ENCODE measurements at regions not wholly inside any gene's neighbourhood (a gene's known extent, or its start where the extent isn't known, plus 50 kb on each side); places are given as distances from the start of the nearest gene placed in this dataset.

DNA sequence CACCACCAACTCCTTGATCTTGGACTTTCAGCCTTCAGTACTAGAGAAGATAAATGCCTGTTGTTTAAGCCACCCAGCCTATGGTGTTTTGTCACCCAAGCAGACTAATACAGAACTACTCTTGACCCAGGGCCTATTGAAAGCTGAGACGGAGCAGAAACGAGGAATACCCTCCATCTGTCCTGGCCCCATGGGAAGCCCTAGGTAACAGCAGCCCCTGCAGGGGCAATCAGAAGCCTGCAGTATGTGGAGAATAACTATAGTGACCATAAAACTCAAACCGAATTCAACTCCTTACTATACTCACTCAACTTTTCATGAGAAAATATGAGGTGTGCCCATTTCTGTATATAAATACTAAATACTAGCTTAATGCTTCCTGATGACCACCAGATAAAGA lies 307.4 kb downstream of the NUAK1 start:
- intact Hi-C loops (cut with micrococcal nuclease) = no loop called here
- Histone ChIP-seq H2AFZ (ENCODE audit: insufficient read depth, low read depth, low read length, poor library complexity, severe bottlenecking) (no peak overlapping the region), H4K20me1 (ENCODE audit: insufficient read depth, low read length) (no peaks in the 10 kb centered on the region), H3K79me2 (ENCODE audit: insufficient read depth, low read length) (no peaks in the 10 kb centered on the region), H3K4me3 (replicated peaks in 1 of 3; ENCODE audit: low read depth in 2 of 3, low read length in 3 of 3) (no peak overlapping the region), H3K4me2 (replicated peaks; ENCODE audit: extremely low read depth, low read length, poor library complexity, severe bottlenecking) (no peak overlapping the region), H3K4me1 (ENCODE audit: control insufficient read depth in 1 of 2, insufficient read depth in 2 of 2, low read length in 2 of 2) (peaks cover 14 to 18% of the 10 kb centered on the region in 2 donors), H3K9me3 (replicated peaks in 1 of 2; ENCODE audit: control insufficient read depth in 1 of 2, insufficient read depth in 1 of 2, low read length in 2 of 2) (no peaks in the 10 kb centered on the region), H3K27ac (ENCODE audit: low read depth in 1 of 2, low read length in 2 of 2) (no peak overlapping the region), H3K9ac (ENCODE audit: insufficient read depth, low read length, poor library complexity, severe bottlenecking) (no peak overlapping the region), H3K27me3 (ENCODE audit: control insufficient read depth in 2 of 2, insufficient read depth in 2 of 2, low read length in 2 of 2) (no peaks in the 10 kb centered on the region), H3K36me3 (replicated peaks in 1 of 2; ENCODE audit: control insufficient read depth in 1 of 2, insufficient read depth in 2 of 2, low read length in 2 of 2) (no peaks in the 10 kb centered on the region)
- Mint-ChIP-seq H3K27me3 (ENCODE audit: low read depth in 3 of 3) (peaks cover 0 to 5% (median 0%) of the 10 kb centered on the region in 3 donors), H3K4me1 (peaks cover 21% of the 10 kb centered on the region), H3K9me3 (peaks cover 0 to 8% (median 3%) of the 10 kb centered on the region in 7 donors), H3K4me3 (no peak overlapping the region), H3K36me3 (peaks cover 0 to 1% of the 10 kb centered on the region in 2 donors), H3K27ac (no peak overlapping the region)
- DNase-seq = no peak
- WGBS (ENCODE audit: insufficient coverage) = no CpG with 5 or more reads among the region's 3 CpGs
- TF ChIP-seq CTCF (IDR thresholded peaks at IDR 0.05) = no peak

- H3K4me1 ChIP-seq (ENCODE audit: control insufficient read depth in 1 of 2, insufficient read depth in 2 of 2, low read length in 2 of 2) = peaks cover 14 to 20% of the 10 kb centered on the region in 2 donors
- no peak for TF ChIP-seq CTCF (IDR thresholded peaks at IDR 0.05)
- no peak overlapping the region for H2AFZ ChIP-seq (ENCODE audit: insufficient read depth, low read depth, low read length, poor library complexity, severe bottlenecking)
- H3K4me3 ChIP-seq (replicated peaks in 1 of 3; ENCODE audit: low read depth in 2 of 3, low read length in 3 of 3) = no peak overlapping the region
- H3K36me3 ChIP-seq (replicated peaks in 1 of 2; ENCODE audit: control insufficient read depth in 1 of 2, insufficient read depth in 2 of 2, low read length in 2 of 2) = no peaks in the 10 kb centered on the region
- intact Hi-C loops (cut with micrococcal nuclease) = no loop called here
- no peak overlapping the region for H3K27ac ChIP-seq (ENCODE audit: low read depth in 1 of 2, low read length in 2 of 2)
- DNase-seq = no peak
- H4K20me1 ChIP-seq (ENCODE audit: insufficient read depth, low read length) = no peaks in the 10 kb centered on the region
- no peaks in the 10 kb centered on the region for H3K79me2 ChIP-seq (ENCODE audit: insufficient read depth, low read length)
- Mint-ChIP-seq H3K27me3 (ENCODE audit: low read depth in 3 of 3) (peaks cover 0 to 5% (median 0%) of the 10 kb centered on the region in 3 donors), H3K4me1 (peaks cover 21% of the 10 kb centered on the region), H3K36me3 (peaks cover 0 to 1% of the 10 kb centered on the region in 2 donors), H3K27ac (no peak overlapping the region), H3K9me3 (peaks cover 0 to 8% (median 2%) of the 10 kb centered on the region in 7 donors), H3K4me3 (no peak overlapping the region)
- no peaks in the 10 kb centered on the region for H3K9me3 ChIP-seq (replicated peaks in 1 of 2; ENCODE audit: control insufficient read depth in 1 of 2, insufficient read depth in 1 of 2, low read length in 2 of 2)
- no peak overlapping the region for H3K4me2 ChIP-seq (replicated peaks; ENCODE audit: extremely low read depth, low read length, poor library complexity, severe bottlenecking)
- no peaks in the 10 kb centered on the region for H3K27me3 ChIP-seq (ENCODE audit: control insufficient read depth in 2 of 2, insufficient read depth in 2 of 2, low read length in 2 of 2)
- WGBS (ENCODE audit: insufficient coverage) = 96% methylated on average over 6 of the region's 6 CpGs
- H3K9ac ChIP-seq (ENCODE audit: insufficient read depth, low read length, poor library complexity, severe bottlenecking) = no peak overlapping the region
Measured at GRCh38 chr12:105832021-105832420, 306.7 kb downstream of the NUAK1 start.
